ENCODE measurements at regions not wholly inside any gene's neighbourhood (a gene's known extent, or its start where the extent isn't known, plus 50 kb on each side); places are given as distances from the start of the nearest gene placed in this dataset.

DNA sequence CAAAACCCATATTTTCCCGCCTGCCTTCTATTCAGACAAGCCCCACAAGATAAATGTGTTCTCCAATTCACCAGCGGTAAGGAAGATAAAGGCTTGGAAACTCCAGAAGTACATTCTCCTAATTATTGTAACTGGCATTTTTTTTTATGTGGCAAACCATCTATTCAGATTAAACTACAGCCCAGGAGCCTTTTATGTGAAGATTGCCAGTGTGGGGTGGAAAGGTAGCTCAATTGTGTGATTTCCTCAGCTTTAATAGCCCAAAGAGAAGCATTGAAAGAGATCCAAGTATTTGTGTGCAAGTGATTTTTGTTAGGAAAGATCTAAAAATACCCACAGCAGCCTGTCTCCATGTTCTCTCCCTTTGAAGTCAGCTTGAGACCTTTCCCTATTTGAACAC, 451.4 kb upstream of the CCL2 start:
- H3K27ac ChIP-seq (ENCODE audit: low read depth, low read length), result no peak overlapping the region
- no peak for DNase-seq (ENCODE audit: low read depth, low spot score)

DNA sequence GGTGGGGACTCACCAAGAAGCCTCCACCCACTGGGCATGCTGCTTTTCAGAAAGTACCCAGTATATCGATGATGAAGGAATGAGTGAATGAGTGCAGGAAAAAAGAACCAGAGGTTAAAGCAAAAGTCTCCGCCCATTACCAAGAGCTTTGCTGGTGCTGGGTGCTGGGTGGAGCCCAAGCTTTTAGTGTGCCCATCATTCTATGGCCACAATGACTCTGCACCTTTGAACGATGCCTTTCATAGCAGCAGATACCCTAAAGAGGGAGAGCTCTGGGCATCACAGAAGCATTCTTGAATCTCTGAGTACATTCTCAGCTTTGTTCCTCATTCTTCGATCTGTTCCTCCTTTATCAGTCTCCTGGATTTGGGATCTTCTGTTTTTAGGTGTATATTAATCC, 450.7 kb upstream of the CCL2 start:
- Histone ChIP-seq H3K4me3 (ENCODE audit: low read depth, low read length) (no peak overlapping the region), H3K27me3 (ENCODE audit: control insufficient read depth, insufficient read depth, low read length) (no peaks in the 10 kb centered on the region), H3K27ac (ENCODE audit: low read depth, low read length) (no peak overlapping the region), H3K9me3 (ENCODE audit: control insufficient read depth, insufficient read depth, low read length) (no peaks in the 10 kb centered on the region)
- DNase-seq (ENCODE audit: low read depth, low spot score), result no peak
- CTCF ChIA-PET, result no interaction called here
- POLR2A ChIA-PET, result no interaction called here
- TF ChIP-seq, protein P1, sequence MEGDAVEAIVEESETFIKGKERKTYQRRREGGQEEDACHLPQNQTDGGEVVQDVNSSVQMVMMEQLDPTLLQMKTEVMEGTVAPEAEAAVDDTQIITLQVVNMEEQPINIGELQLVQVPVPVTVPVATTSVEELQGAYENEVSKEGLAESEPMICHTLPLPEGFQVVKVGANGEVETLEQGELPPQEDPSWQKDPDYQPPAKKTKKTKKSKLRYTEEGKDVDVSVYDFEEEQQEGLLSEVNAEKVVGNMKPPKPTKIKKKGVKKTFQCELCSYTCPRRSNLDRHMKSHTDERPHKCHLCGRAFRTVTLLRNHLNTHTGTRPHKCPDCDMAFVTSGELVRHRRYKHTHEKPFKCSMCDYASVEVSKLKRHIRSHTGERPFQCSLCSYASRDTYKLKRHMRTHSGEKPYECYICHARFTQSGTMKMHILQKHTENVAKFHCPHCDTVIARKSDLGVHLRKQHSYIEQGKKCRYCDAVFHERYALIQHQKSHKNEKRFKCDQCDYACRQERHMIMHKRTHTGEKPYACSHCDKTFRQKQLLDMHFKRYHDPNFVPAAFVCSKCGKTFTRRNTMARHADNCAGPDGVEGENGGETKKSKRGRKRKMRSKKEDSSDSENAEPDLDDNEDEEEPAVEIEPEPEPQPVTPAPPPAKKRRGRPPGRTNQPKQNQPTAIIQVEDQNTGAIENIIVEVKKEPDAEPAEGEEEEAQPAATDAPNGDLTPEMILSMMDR (IDR thresholded peaks at IDR 0.05; ENCODE audit: low read depth, low read length), result no peak

More for the DNA sequence above, 451.4 kb upstream of the CCL2 start:
- Histone ChIP-seq H3K4me3 (ENCODE audit: low read depth, low read length) (no peak overlapping the region), H3K9me3 (ENCODE audit: control insufficient read depth, insufficient read depth, low read length) (no peaks in the 10 kb centered on the region), H3K27me3 (ENCODE audit: control insufficient read depth, insufficient read depth, low read length) (no peaks in the 10 kb centered on the region)
- ChIA-PET POLR2A (no interaction called here), CTCF (no interaction called here)
- TF ChIP-seq, protein P1 (IDR thresholded peaks at IDR 0.05; ENCODE audit: low read depth, low read length), result no peak

DNA sequence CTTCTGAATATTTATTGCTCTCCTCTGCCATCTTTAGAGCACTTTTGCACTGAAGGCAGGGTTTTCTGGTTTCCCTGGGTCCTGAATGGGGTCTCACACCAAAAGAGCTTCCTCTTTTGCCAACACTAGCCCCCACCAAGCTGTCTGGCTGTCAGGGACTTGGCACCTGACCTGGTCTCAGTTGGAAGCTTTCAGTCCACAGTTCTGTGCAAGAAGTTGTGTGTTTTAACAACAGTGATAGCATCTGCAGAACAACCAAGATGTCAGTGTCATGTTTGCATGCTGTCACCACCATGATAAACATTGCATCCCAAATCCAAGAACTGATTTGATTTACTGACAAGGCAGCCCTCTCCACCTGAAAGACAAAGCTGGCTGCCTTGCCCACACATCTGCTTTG, 448.5 kb upstream of the CCL2 start:
- no peak for DNase-seq (ENCODE audit: low read depth, low spot score)
- ChIA-PET POLR2A (no interaction called here), CTCF (no interaction called here)
- no peaks in the 10 kb centered on the region for H3K9me3 ChIP-seq (ENCODE audit: control insufficient read depth, insufficient read depth, low read length)
- TF ChIP-seq, protein P1 (IDR thresholded peaks at IDR 0.05; ENCODE audit: low read depth, low read length), result no peak
- no peak overlapping the region for H3K27ac ChIP-seq (ENCODE audit: low read depth, low read length)
- H3K27me3 ChIP-seq (ENCODE audit: control insufficient read depth, insufficient read depth, low read length), result no peaks in the 10 kb centered on the region
- no peak overlapping the region for H3K4me3 ChIP-seq (ENCODE audit: low read depth, low read length)

DNA sequence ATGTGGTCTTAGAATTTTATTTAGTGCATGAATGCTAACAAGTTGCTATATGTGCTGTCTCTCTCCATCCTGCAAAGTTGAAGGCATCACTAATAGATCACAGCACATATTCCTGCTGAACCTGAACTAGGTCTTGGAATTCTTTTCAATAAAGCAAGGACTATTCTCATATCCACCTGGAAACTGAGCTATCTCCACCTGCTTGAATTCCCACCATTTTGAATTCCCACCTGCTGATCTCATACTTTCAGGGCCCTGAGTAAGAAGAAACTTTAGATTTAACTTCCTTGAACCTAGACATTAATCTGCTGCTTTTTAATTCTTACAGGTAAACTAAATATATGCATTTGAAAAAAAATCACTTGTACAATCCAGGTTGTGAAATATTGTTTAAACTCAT, 445.3 kb upstream of the CCL2 start:
- no peak overlapping the region for H3K4me3 ChIP-seq (ENCODE audit: low read depth, low read length)
- CTCF ChIA-PET, result no interaction called here

DNA sequence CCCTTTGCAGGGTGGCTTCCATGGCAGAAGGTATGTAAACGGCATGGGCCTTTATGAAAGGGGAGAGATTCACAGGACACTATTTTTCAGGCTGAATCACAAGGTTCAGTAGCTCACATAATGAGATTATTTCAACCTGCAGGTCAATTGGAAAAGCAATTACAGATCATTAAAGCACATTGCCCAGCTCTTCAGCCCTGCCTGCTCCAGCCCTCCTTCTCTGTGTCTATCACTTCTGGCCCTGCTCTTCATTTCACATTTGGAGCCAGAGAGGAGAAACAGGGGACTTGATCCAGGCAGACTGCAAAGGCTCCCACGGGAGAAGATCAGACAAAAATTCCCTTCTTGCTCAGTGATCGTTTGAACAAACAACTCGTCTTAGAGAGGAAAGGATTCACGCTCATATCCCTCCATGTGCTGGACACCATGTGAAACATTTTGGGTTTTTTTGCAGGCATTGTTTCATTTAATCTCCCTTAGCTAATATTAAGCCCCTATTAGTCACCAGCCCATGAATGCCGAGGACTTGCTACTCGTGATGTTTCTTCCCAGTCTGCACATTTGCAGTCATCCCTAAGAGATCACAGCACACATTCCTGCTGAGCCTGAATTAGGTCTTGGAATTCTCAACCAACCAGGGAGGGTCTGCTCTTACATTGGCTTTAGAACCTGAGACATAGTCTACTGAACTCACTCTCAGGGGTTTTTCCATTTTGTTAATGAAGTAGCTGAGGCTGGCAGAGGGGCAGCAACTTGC, 443.9 kb upstream of the CCL2 start:
- TF ChIP-seq, protein P1 (IDR thresholded peaks at IDR 0.05; ENCODE audit: low read depth, low read length), result no peak
- no peaks in the 10 kb centered on the region; the same call in 1 of the 2 replicates for H3K9me3 ChIP-seq (ENCODE audit: control insufficient read depth, insufficient read depth, low read length)
- ChIA-PET POLR2A (no interaction called here), CTCF (no interaction called here)
- H3K27me3 ChIP-seq (ENCODE audit: control insufficient read depth, insufficient read depth, low read length), result no peaks in the 10 kb centered on the region
- H3K27ac ChIP-seq (ENCODE audit: low read depth, low read length), result no peak overlapping the region
- H3K4me3 ChIP-seq (ENCODE audit: low read depth, low read length), result no peak overlapping the region
- no peak for DNase-seq (ENCODE audit: low read depth, low spot score)

More for the DNA sequence above, 445.3 kb upstream of the CCL2 start:
- TF ChIP-seq, protein P1 (IDR thresholded peaks at IDR 0.05; ENCODE audit: low read depth, low read length), result no peak
- no peaks in the 10 kb centered on the region for H3K27me3 ChIP-seq (ENCODE audit: control insufficient read depth, insufficient read depth, low read length)
- DNase-seq (ENCODE audit: low read depth, low spot score), result no peak
- no peak overlapping the region for H3K27ac ChIP-seq (ENCODE audit: low read depth, low read length)
- POLR2A ChIA-PET, result no interaction called here
- H3K9me3 ChIP-seq (ENCODE audit: control insufficient read depth, insufficient read depth, low read length), result no peaks in the 10 kb centered on the region; the same call in 1 of the 2 replicates

Data from AG04450 (cell line).